LoVo (cell line): ENCODE measurements at regions not wholly inside any gene's neighbourhood (a gene's known extent, or its start where the extent isn't known, plus 50 kb on each side); places are given as distances from the start of the nearest gene placed in this dataset.
"Not testable (repeated sequence)": the region's sequence is repeated elsewhere in the genome, so short reads cannot be mapped to it uniquely, and the experiment has no call there.

ENCODE experiments used
- DNase-seq: peaks from one replicate; pipeline ENCODE4 v3.0.0-alpha.2; 2016; ENCODE audit warnings: low spot score

DNA sequence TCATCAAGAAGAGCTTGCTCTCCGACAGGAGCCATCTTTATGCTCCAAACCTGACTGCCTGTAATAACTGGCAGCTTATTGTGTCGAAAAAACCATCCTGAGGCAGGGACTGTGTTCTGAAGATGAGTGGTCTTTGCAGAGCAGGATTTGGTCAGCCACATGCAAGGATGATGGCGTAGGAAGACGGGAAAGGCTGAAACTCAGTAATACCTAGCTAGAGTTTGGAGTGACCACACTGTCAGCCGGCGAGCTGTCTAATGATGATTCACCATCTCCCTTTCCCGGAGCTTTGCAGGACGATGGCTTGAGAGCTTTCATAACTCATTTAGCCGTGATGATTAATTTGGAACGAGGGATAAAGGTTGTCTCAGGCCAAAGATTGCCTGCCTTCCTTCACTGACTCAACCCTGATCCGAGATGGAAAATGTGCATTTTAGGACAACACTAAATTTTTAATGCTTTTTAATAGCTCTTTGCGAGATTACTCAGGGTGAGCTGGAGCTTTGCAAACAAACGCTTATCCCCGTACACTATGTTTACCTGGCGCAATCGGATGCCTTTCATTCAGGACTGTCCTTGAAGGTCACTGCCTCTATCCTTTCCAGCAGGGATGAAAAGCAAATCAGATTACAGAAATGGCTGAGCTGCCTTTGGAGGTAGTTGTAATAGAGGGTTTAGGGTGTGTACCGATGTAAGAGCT, 288.5 kb downstream of the ASMT start:
- peak; percentile 18 for DNase-seq

DNA sequence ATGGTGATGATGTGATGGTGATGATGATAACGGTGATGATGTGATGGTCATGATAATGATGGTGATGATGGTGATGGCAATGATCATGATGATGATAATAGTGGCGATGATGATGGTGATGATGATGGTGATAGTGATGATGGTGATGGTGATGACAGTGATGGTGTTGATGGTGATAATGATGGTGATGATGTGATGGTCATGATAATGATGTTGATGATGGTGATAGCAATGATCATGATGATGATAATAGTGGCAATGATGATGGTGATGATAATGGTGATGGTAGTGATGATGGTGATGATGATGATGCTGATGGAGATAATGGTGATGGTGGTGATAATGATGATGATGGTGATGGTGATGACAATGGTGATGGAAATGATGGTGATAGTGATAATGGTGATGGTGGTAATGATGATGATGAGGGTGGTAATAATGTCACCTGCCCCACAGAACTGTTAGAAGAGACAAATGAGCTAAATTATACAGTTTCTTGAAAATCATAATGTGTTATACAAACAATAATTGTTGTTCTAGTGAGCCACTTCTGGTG, 289.9 kb downstream of the ASMT start:
- DNase-seq = no peak

DNA sequence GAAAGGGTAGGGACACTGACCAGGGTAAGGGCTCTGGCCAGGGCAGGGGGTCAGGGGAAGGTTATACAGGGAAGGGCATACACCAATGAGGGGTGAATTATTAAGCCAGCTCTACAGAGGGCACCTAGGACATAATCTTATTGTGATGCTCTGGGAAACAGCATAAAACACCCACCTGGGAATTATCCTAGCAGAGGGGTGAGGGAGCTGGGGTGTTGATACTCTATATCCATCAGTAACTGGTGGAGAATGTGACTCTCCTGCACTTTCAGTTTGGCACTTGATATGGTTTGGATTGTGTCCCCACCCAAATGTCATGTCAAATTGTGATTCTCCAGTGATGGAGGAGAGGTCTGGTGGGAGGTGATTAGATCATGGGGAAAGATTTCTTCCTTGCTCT, 291.2 kb downstream of the ASMT start:
- no peak for DNase-seq

DNA sequence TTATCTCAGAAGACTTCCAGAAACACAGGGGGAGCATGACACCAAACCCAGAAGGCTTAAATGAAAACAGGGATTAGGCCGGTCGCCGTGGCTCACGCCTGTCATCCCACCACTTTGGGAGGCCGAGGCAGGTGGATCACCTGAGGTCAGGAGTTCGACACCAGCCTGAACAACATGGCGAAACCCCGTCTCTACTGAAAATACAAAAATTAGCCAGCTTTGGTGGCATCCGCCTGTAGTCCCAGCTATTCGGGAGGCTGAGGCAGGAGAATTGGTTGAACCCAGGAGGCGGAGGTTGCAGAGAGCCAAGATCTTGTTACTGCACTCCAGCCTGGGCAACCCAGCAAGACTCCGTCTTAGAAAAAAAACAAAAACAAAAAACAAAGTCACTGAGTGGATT, 294.1 kb downstream of the ASMT start:
- DNase-seq = not testable (repeated sequence)

DNA sequence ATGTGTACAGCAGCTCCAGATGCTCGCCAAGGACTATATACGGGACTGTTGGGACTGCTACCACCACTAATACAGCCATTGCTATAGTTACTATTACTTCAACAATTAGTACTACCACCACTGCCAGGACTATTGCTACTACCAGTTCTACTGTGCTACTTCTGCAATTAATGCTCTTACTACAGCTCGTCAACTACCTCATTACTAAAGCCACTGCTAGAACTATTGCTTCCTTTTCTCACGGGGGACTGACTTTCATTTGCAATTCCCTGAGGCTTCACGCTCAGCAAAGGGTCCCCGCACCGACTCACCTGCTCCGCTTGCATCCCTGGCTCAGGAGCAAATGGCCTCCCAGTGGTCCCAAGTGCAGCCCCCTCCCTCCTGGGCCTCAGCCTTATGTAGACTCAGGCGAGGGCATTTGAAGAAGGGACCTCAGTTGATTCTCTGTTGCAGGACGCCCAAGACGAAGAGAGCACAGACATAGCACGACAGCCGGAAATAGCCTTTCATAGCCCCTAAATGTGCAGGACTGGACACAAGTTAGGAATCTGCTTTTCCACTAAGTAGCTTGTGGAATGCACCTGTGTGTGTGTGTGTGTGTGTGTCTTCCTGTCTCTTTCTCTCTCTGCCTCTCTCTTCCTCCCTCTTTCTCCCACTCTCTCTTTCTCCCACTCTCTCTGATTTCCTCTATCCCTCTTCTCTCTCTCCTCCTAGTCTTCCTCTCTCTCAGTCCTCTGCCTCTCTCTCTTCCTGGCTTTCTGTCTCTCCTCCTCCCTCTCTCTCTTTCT, 294.8 kb downstream of the ASMT start:
- no peak for DNase-seq

DNA sequence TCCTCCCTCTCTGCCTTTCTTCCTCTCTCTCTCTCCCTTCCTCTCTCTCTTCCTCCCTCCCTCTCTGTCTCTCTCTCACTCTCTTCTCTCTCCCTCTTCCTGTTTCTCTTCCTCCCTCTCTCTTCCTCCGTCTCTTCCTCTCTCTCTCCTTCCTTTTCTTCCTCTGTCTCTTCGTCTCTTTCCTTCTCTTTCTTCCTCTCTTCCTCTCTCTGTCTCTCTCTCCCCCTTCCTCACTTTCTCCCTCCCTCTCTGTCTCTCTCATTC, 295.3 kb downstream of the ASMT start:
- no peak for DNase-seq

DNA sequence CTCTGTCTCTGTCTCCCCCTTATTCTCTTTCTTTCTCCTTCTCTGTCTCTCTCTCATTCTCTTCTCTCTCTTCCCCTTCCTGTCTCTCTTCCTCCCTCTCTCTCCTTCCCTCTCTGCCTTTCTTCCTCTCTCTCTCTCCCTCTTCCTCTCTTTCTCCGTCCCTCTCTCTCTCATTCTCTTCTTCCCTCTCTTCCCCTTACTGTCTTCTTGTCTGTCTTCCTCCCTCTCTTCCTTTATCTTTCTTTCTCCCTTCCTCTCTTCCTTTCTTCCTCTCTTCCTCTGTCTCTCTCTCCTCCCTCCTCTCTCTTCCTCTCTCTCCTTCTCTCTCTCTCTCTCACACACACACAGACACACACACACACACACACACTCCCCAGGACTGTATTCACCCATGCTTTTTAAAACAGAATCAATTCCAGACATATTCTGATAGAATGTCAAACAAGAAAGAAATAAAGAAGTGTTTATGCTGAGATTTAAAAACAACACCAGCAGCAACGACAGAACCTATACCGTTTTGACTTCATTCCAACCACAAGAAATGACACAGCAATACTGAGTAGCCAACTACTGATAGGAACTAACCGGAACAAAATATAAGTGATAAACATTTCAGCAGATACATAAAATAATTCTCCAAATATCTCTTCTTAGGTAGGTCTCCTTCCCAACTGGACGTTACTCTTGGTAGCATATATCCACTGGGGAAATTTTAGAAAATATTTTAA, 296.7 kb downstream of the ASMT start:
- DNase-seq = no peak

DNA sequence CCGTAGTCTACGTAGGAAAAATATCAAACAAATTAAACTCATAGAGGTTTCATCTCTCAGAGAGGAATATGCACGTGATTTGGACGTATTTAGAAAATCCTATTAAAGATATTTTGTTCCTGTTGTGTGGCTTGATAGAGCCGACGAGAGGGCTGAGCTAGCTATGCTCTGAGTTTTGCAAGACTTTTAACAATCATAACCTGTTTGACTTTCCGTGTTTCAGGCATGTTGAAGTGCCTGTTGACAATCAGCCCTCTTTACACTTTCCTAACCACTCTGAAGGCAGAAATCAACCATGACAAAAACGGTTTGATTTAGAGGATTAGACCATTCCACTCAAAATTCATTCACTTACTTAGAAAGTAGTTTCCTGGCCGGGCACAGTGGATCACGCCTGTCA, 297.3 kb downstream of the ASMT start:
- no peak for DNase-seq

DNA sequence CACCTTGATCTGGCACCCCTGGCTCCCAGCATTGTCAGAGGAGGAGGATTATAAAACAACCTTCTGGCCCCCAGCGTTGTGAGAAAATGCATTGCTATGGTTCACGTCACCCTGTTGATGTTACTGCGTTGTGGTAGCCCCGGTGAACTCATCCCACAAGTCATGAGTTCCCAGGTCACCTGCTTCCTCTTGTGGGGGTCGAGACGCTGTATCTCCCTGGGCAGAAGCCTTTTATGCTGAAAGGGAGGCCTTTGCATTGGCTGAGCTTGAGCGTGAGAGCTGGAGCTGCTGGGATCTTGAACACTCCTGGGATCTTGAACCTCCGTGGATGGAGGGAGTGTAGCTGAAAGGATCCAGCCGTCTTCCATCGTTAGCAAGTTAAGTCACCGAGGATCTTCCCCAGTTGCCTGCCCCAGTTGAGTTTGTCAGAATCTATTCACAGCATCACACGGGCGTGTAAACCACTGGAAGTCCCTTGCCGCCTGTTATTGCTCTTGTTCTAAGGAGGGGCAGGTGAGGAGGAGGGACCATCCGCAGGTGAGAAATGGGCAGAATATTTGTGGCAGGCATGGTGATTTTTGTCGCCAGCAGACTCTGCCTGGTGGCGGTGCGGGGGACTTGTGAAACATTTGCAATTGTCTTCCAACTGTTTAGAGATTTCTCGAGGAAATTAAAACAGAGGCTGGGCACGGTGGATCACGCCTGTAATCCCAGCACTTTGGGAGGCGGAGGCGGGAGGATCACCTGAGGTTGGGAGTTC, 299.9 kb downstream of the ASMT start:
- DNase-seq = no peak

DNA sequence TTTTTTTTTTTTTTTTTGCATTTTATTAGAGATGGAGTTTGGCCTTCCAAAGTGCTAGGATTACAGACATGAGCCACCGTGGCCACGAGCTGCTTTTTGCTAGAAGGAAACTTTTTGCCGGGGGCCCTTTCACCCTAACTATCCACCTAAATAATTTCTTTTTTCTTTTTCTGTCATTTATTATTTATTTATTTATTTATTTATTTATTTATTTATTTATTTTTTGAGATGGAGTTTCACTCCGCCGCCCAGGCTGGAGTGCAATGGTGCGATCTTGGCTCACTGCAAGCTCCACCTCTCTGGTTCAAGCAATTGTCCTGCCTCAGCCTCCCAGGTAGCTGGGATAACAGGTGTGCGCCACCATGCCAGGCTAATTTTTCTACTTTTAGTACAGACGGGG, 303.9 kb downstream of the ASMT start:
- no peak for DNase-seq

DNA sequence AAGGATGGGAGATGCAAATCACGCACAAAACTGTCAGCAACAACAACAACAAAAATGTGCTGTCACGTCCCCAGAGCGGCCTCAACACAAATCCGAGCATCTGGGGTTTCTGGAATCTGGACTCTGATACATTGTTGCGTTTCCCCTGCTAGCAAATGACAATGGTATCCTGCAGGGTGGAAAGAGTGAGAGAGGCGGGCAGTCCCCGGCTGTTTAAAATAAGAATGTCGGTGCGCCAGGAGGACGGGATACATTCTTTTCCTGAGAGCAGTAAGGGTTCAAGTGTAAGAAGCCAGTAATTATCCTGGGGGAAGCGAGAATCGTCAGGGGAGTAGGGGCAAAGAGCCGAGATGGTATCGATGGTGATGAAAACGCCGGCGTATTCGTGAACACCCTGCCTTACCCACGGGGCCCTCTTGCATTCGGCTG, 310.2 kb downstream of the ASMT start:
- DNase-seq = no peak

DNA sequence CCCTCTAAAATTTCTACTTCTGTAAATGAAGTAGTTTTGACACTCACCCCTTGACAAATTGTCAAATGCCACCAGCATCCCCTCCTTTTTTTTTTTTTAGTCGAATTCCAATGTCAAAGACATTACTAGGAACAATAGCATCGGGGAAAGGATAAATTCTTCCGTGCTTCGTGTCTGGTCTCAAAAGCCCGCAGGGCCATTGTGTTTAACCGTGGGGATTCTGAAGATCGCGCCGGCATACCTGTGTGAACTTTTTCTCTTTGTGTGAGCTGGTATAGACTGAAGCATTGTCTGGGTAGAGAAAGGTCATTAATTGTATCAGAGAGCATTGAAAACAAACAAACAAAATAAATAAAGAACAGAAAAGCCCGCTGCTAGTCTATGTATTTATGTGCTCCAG, 313.9 kb downstream of the ASMT start:
- no peak for DNase-seq

DNA sequence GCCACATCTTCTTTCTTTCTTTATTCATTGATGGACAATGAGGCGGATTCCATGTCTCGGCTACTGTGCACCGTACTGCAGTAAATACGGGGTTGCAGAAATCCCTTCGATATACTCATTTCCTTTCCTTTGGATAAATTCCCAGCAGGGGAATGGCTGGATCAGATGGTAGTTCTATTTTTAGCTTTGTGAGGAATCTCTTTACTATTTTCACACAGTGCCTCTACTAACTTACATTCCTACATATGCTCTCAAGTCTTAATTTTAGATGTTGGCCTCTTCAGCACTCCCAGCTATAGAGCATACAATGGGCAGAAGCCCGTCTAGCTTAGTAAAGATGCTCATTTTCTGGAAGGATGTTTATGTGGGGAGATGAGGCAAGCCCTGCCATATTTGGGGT, 317.4 kb downstream of the ASMT start:
- no peak for DNase-seq

DNA sequence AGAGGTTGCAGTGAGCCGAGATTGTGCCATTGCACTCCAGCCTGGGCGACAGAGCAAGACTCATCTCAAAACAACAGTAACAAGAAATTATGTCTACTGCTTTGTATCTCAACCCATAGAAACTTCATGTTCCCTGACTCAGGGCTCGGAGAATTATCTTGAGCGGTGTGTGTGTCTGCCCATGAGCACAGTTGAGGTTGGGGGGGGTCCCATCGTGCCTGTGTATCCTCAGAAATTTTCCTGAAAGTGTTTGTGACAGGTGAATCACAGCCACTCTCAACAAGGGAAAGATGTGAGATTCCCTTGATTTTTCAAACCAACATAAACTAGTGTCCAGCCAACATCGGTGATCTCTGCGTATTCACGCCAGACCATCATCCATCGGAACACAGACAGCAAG, 319.1 kb downstream of the ASMT start:
- DNase-seq = no peak

DNA sequence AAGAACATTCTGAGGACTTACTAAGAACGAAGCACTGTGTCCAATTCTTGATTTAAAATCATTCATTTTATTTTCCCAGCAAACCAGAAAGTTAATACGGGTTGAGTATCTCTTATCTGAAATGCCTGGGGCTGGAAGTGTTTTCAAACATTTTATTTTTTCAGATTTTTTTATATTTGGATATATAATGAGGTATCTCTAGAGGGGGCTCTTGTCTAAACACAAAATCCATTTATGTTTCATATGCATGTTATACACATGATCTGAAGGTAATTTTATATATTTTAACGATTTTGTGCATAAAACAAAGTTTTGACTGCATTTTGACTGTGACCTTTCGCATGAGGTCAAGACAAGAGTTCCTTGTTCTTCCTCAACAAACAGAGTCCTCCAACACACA, 320.9 kb downstream of the ASMT start:
- no peak for DNase-seq

DNA sequence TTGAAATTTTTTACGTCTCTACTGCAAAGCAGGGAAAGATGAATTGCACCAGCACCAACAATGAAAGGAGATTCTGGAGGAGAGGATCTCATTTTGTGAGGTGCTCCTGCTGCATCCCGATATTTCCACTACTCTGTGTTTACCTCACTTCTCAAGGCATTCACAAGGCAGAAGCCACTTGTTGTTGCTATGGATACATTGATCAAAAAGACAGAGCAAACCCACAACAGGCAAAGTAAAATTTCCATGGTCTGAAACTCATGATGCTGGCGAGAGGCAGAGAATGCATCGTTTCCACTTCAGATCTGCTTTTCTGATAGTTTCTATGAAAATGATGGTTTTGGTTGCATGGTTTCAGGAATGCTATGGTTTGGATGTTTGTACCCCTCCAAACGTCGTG, 323.3 kb downstream of the ASMT start:
- no peak for DNase-seq

DNA sequence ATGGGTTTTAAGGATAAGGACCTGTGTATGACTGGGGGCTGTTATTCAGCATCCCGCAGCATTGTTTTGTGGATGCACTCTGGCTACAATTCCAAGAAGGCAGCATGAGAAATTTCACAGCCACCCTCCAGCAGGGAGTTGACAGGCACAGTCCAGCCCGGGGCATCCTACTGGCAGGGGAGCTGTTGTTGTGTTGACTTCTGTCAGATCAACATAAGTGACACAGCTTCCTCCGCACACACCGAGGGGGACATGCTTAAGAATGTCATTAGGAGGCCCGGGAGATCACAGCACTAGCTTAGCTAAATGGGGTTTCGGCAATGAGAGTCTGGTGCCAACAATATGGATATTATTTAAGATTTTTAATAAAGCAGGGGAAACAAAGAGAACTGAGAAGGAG, 326.5 kb downstream of the ASMT start:
- no peak for DNase-seq

DNA sequence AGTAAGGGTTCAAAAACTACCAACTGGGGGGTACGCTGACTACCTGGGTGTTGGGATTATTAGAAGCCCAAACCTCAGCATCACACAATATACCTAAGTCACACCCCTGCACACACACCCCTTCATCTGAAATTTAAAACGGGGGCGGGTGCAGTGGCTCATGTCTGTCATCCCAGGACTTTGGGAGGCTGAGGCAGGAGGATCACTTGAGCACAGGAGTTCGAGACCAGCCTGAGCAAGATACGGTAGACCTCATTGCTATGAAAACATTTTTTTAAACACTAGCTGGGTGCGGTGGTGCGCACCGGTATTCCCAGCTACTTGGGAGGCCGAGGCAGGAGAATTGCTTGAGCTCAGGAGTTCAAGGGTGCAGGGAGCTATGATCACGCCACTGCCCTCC, 331.0 kb downstream of the ASMT start:
- DNase-seq = no peak

DNA sequence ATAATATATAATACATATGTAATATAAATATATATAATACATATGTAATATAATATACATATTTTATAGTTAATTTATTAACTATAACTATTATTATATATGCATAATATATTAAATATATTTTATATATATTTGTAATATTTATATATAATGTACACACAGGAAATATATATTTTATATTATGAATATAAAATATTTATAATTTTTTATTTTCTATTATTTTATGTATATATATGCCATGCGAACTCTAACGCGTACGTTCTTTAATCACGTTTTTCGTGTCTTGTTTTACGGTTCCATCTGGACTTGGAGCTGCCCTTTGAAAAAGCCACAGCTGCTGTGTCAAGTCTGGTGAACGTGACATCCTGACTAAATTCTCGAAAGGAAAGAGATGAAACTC, 332.1 kb downstream of the ASMT start:
- no peak for DNase-seq
